ENCODE measurements at regions not wholly inside any gene's neighbourhood (a gene's known extent, or its start where the extent isn't known, plus 50 kb on each side); places are given as distances from the start of the nearest gene placed in this dataset.

GRCh38 chr3:150278843-150279381 is 129.2 kb upstream of the TSC22D2 start:
- Histone ChIP-seq H2BK20ac (ENCODE audit: low read length) (no peak overlapping the region), H3K4me2 (ENCODE audit: insufficient read depth in 1 of 2, low read depth in 2 of 2, low read length in 2 of 2) (no peak overlapping the region), H3K36me3 (ENCODE audit: control insufficient read depth in 2 of 4, insufficient read depth in 4 of 4, low read length in 3 of 4) (no peaks in the 10 kb centered on the region), H3K4me1 (replicated peaks in 1 of 4; ENCODE audit: control insufficient read depth in 3 of 4, insufficient read depth in 4 of 4, low read length in 3 of 4) (peaks cover 0 to 3% (median 0%) of the 10 kb centered on the region in 4 experiments; a peak in 3 of 7 replicates), H2AK5ac (ENCODE audit: low read depth, low read length) (no peak overlapping the region), H3K4me3 (ENCODE audit: extremely low read depth in 1 of 4, insufficient read depth in 2 of 4, low read depth in 3 of 4, low read length in 4 of 4) (no peak overlapping the region), H4K20me1 (replicated peaks in 1 of 2; ENCODE audit: control insufficient read depth in 1 of 2, insufficient read depth in 2 of 2, low read length in 2 of 2) (no peaks in the 10 kb centered on the region), H3K79me2 (ENCODE audit: control insufficient read depth in 1 of 2, insufficient read depth in 2 of 2, low read length in 2 of 2) (no peaks in the 10 kb centered on the region), H3K4ac (replicated peaks; ENCODE audit: insufficient read length, low read depth, low read length) (no peak overlapping the region), H2BK5ac (ENCODE audit: low read depth, low read length) (no peak overlapping the region), H2AFZ (ENCODE audit: low read length) (no peak overlapping the region), H3K27me3 (replicated peaks in 1 of 4; ENCODE audit: control insufficient read depth in 3 of 4, extremely low read depth in 1 of 4, insufficient read depth in 3 of 4, low read length in 3 of 4) (no peaks in the 10 kb centered on the region), H3K23me2 (ENCODE audit: low read depth, low read length) (no peaks in the 10 kb centered on the region), H2BK15ac (ENCODE audit: low read length) (no peak overlapping the region), H3K27ac (ENCODE audit: low read depth, low read length) (no peak overlapping the region), H3K18ac (ENCODE audit: extremely low read depth, low read length) (no peak overlapping the region), H2BK12ac (ENCODE audit: low read depth, low read length) (no peak overlapping the region), H4K91ac (replicated peaks; ENCODE audit: insufficient read length, low read length) (no peak overlapping the region), H3K9me3 (ENCODE audit: insufficient read depth in 2 of 2, low read depth in 1 of 2, low read length in 1 of 2) (no peaks in the 10 kb centered on the region), H3K56ac (replicated peaks; ENCODE audit: insufficient read length, low read depth, low read length) (no peak overlapping the region), H4K8ac (ENCODE audit: extremely low read depth, insufficient read depth, low read length) (no peak overlapping the region), H2BK120ac (replicated peaks; ENCODE audit: low read depth, low read length) (no peak overlapping the region), H3K79me1 (ENCODE audit: low read depth, low read length) (no peaks in the 10 kb centered on the region), H4K5ac (ENCODE audit: insufficient read length, low read depth, low read length) (no peak overlapping the region), H3K9ac (replicated peaks in 1 of 4; ENCODE audit: extremely low read depth in 1 of 4, low read depth in 3 of 4, low read length in 3 of 4) (no peak overlapping the region), H3K23ac (ENCODE audit: insufficient read length) (no peak overlapping the region), H3K14ac (ENCODE audit: insufficient read length) (no peak overlapping the region)
- CTCF ChIA-PET (ENCODE audit: partially characterized antibody): interaction anchor here (0.8 to 3.8 kb wide), 4 partner anchors 37 to 132 kb away, joined by 3 to 19 read pairs (median 6); no protein-coding TSS in a partner anchor
- FAIRE-seq: no peak
- POLR2A ChIA-PET (ENCODE audit: partially characterized antibody): interaction anchor here (1.6 kb wide), 1 partner anchor 15 kb away, joined by 4 read pairs; no protein-coding TSS in a partner anchor
- no peak for DNase-seq (ENCODE audit: low read depth in 1 of 2, low spot score in 2 of 2)
- 84% methylated on average over 7 of the region's 7 CpGs; no CpG with 5 or more reads in 1 of the 2 experiments for WGBS, 2 experiments (ENCODE audit: extremely low coverage in 1 of 2, insufficient coverage in 1 of 2, insufficient read length in 1 of 2, insufficient replicate concordance in 2 of 2, low coverage in 1 of 2, low lambda C conversion rate in 2 of 2, missing lambda C conversion rate in 1 of 2)
- TF ChIP-seq GABPA (IDR thresholded peaks at IDR 0.05; ENCODE audit: borderline replicate concordance, insufficient read depth, low read length) (no peak), KDM4A (IDR thresholded peaks at IDR 0.05; ENCODE audit: low read depth, low read length, severe bottlenecking) (no peak), EZH2 (IDR thresholded peaks at IDR 0.05; ENCODE audit: low read depth, low read length, severe bottlenecking) (no peak), ZNF274 (IDR thresholded peaks at IDR 0.05; ENCODE audit: borderline replicate concordance, extremely low read depth, low read length) (no peak), SIN3A (conservative IDR thresholded peaks at IDR 0.05 in 1 of 2, IDR thresholded peaks at IDR 0.05 in 1 of 2; ENCODE audit: low read depth in 1 of 2, low read length in 2 of 2) (no peak)
